ENCODE measurements at regions not wholly inside any gene's neighbourhood (a gene's known extent, or its start where the extent isn't known, plus 50 kb on each side); places are given as distances from the start of the nearest gene placed in this dataset.
"Not testable (repeated sequence)": the region's sequence is repeated elsewhere in the genome, so short reads cannot be mapped to it uniquely, and the experiment has no call there.

- H3K4me3 ChIP-seq (ENCODE audit: low read depth, low read length), result no peak overlapping the region
- H3K27me3 ChIP-seq (ENCODE audit: control insufficient read depth, insufficient read depth, low read length), result no peaks in the 10 kb centered on the region
- DNase-seq (ENCODE audit: low read depth), result no peak
- ChIA-PET CTCF (interaction anchor here (1.4 kb wide), 1 partner anchor 10 kb away, joined by 3 read pairs; no protein-coding TSS in a partner anchor), POLR2A (no interaction called here)
- TF ChIP-seq, protein P1, sequence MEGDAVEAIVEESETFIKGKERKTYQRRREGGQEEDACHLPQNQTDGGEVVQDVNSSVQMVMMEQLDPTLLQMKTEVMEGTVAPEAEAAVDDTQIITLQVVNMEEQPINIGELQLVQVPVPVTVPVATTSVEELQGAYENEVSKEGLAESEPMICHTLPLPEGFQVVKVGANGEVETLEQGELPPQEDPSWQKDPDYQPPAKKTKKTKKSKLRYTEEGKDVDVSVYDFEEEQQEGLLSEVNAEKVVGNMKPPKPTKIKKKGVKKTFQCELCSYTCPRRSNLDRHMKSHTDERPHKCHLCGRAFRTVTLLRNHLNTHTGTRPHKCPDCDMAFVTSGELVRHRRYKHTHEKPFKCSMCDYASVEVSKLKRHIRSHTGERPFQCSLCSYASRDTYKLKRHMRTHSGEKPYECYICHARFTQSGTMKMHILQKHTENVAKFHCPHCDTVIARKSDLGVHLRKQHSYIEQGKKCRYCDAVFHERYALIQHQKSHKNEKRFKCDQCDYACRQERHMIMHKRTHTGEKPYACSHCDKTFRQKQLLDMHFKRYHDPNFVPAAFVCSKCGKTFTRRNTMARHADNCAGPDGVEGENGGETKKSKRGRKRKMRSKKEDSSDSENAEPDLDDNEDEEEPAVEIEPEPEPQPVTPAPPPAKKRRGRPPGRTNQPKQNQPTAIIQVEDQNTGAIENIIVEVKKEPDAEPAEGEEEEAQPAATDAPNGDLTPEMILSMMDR (IDR thresholded peaks at IDR 0.05; ENCODE audit: insufficient read depth, low read depth, low read length), result no peak
- no peaks in the 10 kb centered on the region for H3K36me3 ChIP-seq (ENCODE audit: control insufficient read depth, insufficient read depth, low read length)
These were observed 62.7 kb downstream of the ZC3H11B start for GRCh38 chr1:219550201-219550600.

DNA sequence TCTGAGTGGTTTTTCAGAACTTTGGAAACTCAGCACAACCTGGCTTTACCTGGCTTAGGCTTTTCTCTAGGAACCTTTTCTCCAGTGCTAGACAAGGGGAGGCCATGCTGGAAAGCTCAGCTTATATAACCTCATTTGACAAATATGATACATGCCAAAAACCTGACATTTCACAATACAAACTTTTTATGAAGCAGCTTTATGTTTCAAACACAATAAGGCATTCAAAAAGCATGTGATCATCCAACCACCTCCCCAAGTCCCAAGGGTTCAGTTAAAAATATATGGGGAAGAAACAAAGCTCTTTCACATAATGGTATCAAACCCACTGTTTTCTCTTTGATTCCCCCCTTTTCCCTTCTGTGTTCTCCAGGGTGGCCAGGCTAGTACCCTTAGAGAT, 63.7 kb downstream of the ZC3H11B start:
- no peak overlapping the region for H3K4me3 ChIP-seq (ENCODE audit: low read depth, low read length)
- ChIA-PET CTCF (interaction anchor here (1.4 kb wide), 1 partner anchor 9 kb away, joined by 3 read pairs; no protein-coding TSS in a partner anchor), POLR2A (no interaction called here)
- TF ChIP-seq, protein P1 (IDR thresholded peaks at IDR 0.05; ENCODE audit: insufficient read depth, low read depth, low read length), result no peak
- H3K36me3 ChIP-seq (ENCODE audit: control insufficient read depth, insufficient read depth, low read length), result no peaks in the 10 kb centered on the region
- no peak for DNase-seq (ENCODE audit: low read depth)
- H3K27me3 ChIP-seq (ENCODE audit: control insufficient read depth, insufficient read depth, low read length), result no peaks in the 10 kb centered on the region

DNA sequence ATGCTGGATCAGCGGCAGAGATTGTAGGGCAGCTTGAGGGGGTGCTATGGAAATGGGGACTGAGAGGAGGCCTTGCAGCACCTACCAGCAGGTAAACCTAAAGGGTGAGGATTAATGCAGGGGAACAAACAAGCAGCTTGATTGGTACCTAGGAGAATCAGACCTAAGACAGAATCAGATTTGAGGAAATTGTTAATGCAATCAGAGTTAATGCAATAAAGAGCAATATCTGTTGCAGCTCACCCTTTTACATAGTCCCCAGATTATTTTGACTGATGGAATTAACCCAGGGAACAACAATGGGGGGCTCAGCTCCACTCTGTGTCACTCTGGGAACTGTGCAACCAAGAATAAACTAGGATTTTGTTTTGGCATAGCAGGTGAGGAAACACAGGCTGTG, 64.5 kb downstream of the ZC3H11B start:
- DNase-seq (ENCODE audit: low read depth), result no peak
- Histone ChIP-seq H3K27me3 (ENCODE audit: control insufficient read depth, insufficient read depth, low read length) (no peaks in the 10 kb centered on the region), H3K36me3 (ENCODE audit: control insufficient read depth, insufficient read depth, low read length) (no peaks in the 10 kb centered on the region), H3K4me3 (ENCODE audit: low read depth, low read length) (no peak overlapping the region)
- TF ChIP-seq, protein P1 (IDR thresholded peaks at IDR 0.05; ENCODE audit: insufficient read depth, low read depth, low read length), result no peak
- ChIA-PET CTCF (no interaction called here), POLR2A (no interaction called here)

- H3K36me3 ChIP-seq (ENCODE audit: control insufficient read depth, insufficient read depth, low read length); H3K4me3 ChIP-seq (ENCODE audit: low read depth, low read length); CTCF ChIA-PET; H3K27me3 ChIP-seq (ENCODE audit: control insufficient read depth, insufficient read depth, low read length); POLR2A ChIA-PET; DNase-seq (ENCODE audit: low read depth): not testable (repeated sequence)
These were observed 67.1 kb downstream of the ZC3H11B start for GRCh38 chr1:219545756-219546155.

DNA sequence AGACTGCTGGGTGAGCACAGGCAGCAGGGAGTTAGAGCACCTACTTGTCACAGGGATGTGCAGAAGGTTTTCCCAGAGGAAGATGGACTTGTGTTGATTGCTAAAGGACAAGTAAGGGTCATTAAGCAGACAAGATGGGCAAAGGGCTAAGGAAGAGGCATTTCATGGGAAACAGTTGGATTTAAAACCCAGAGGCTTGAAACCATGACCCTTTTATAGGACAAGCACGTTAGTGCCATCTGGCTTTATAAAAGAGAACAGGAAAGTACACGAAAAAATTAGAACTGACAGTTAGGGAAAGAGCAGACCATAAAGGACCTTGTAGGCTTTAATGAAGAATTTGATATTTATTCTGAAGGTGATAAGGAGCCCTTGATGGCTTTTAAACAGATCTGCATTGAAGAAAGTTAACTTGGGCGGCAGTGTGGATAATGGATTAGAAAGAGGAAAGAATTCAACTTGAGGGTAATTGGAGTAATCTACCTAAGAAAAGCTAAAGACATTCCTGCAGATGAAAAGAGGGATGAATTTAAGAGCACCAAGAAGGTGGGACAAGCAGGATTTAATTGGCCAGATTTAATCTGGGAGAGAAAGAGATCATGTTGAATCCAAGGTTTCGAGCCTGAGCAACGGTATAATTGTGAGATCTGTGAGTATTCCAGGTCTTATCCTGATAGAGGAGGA, 68.6 kb downstream of the ZC3H11B start:
- CTCF ChIA-PET, result interaction anchor here (1.0 kb wide), 1 partner anchor 8 kb away, joined by 3 read pairs; no protein-coding TSS in a partner anchor
- TF ChIP-seq, protein P1 (IDR thresholded peaks at IDR 0.05; ENCODE audit: insufficient read depth, low read depth, low read length), result 0 out of 2 replicates have a peak, but pooled peaks have one; percentile 3
- Histone ChIP-seq H3K27me3 (ENCODE audit: control insufficient read depth, insufficient read depth, low read length) (no peaks in the 10 kb centered on the region), H3K36me3 (ENCODE audit: control insufficient read depth, insufficient read depth, low read length) (no peaks in the 10 kb centered on the region), H3K4me3 (ENCODE audit: low read depth, low read length) (no peak overlapping the region)
- POLR2A ChIA-PET, result no interaction called here
- no peak for DNase-seq (ENCODE audit: low read depth)

All from BJ (cell line).